MCF 10A (cell line): ENCODE measurements at regions not wholly inside any gene's neighbourhood (a gene's known extent, or its start where the extent isn't known, plus 50 kb on each side); places are given as distances from the start of the nearest gene placed in this dataset.

Experiments
- BruUV-seq: library from RNA; stranded (reverse); fragments of 400-500 nt; replicated peaks from 2 replicates; lab custom pipeline; 2021; lab: Mats Ljungman, UMichigan
- CTCF ChIA-PET: fragments of 300-600 bp; sonication (Branson Sonifier 250); formaldehyde crosslinking; extraction: SDS; loops from one replicate; lab custom pipeline; 2021; ENCODE audit warnings: antibody characterized with exemption, inconsistent platforms; lab: Yijun Ruan, JAX
- POLR2A ChIA-PET: fragments of 300-600, 350-650 bp; sonication (Branson Sonifier 250); formaldehyde crosslinking; extraction: SDS; loops from one replicate; lab custom pipeline; 2020; ENCODE audit warnings: antibody characterized with exemption, inconsistent platforms; lab: Yijun Ruan, JAX
- DNase-seq: peaks from one replicate; pipeline ENCODE4 v3.0.0-alpha.2; 2018; ENCODE audit not compliant: unreplicated experiment
- H3K27ac Mint-ChIP-seq: one replicate; pipeline ENCODE4 v1.8.0; 2022; ENCODE audit warnings: mild to moderate bottlenecking, low read depth, mixed read lengths; ENCODE audit not compliant: unreplicated experiment
- H3K27me3 Mint-ChIP-seq: one replicate; pipeline ENCODE4 v1.8.0; 2022; ENCODE audit warnings: mixed read lengths; ENCODE audit not compliant: insufficient read depth, unreplicated experiment
- H3K36me3 Mint-ChIP-seq: one replicate; pipeline ENCODE4 v1.8.0; 2022; ENCODE audit warnings: mild to moderate bottlenecking, moderate library complexity, mixed read lengths; ENCODE audit not compliant: insufficient read depth, unreplicated experiment
- H3K4me1 Mint-ChIP-seq: one replicate; pipeline ENCODE4 v1.8.0; 2022; ENCODE audit warnings: mixed read lengths; ENCODE audit not compliant: insufficient read depth, unreplicated experiment
- H3K4me3 Mint-ChIP-seq: one replicate; pipeline ENCODE4 v1.8.0; 2022; ENCODE audit warnings: mild to moderate bottlenecking, moderate library complexity, mixed read lengths; ENCODE audit not compliant: unreplicated experiment
- H3K9me3 Mint-ChIP-seq: one replicate; pipeline ENCODE4 v1.8.0; 2022; ENCODE audit warnings: mixed read lengths; ENCODE audit not compliant: unreplicated experiment
- CTCF ChIP-seq: fragments of 200-600 bp; IDR thresholded peaks from one replicate; pipeline ENCODE4 v1.8.0; 2022; ENCODE audit warnings: antibody characterized with exemption, mild to moderate bottlenecking; ENCODE audit not compliant: unreplicated experiment
- intact Hi-C: fragments of 100-400 bp; cut with micrococcal nuclease; formaldehyde crosslinking; loops from 2 replicates; pipeline ENCODE4 v1.14.1; 2022

DNA sequence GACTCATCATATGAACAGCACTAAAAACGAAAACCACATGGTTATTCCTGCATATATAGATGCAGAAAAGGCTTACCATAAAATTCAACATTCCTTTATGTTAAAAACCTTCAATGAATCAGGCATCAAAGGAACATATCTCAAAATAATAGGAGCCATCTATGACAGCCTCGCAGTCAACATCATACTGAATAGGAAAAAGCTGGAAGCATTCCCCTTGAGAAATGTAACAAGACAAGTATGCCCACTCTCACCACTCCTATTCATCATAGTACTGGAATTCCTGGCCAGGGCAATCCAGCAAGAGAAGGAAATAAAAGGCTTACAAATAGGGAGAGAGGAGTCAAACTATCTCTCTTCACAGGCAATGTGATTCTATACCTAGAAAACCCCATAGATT lies 179.6 kb upstream of the HTR2A start:
- no peaks in the 10 kb centered on the region for H3K27me3 Mint-ChIP-seq
- H3K9me3 Mint-ChIP-seq = peaks cover 14% of the 10 kb centered on the region
- H3K36me3 Mint-ChIP-seq = no peaks in the 10 kb centered on the region
- TF ChIP-seq CTCF = no peak
- no peak overlapping the region for H3K4me3 Mint-ChIP-seq
- no peaks in the 10 kb centered on the region for H3K4me1 Mint-ChIP-seq
- no TSS peak for BruUV-seq
- intact Hi-C loops = no loop called here
- DNase-seq = no peak
- CTCF ChIA-PET = no interaction called here
- no peak overlapping the region for H3K27ac Mint-ChIP-seq
- POLR2A ChIA-PET = interaction anchor here (0.6 to 0.7 kb wide), 2 partner anchors 53 to 870 kb away, joined by 4 read pairs; no protein-coding TSS in a partner anchor

DNA sequence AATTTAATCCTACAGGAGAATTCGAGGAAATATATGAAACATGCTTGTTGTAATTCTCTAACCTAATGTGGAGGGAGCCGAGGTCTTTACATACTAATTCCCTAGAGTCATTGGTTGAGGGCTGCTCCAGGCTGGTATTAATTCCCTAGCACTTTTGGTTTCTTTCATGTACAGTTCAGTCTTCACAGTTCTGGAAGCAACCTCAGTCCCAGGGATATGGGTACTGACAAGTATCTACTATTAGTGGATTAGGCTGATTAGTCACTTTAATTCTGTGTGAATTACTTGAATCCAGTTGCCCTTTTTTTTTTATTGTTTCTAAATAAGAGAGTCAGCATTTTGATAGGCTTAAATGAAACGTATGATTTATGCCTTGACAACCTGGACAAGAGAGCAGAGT lies 172.3 kb upstream of the HTR2A start:
- no peak for DNase-seq
- no peaks in the 10 kb centered on the region for H3K4me1 Mint-ChIP-seq
- ChIA-PET POLR2A (no interaction called here), CTCF (no interaction called here)
- peaks cover 8% of the 10 kb centered on the region for H3K9me3 Mint-ChIP-seq
- no peak overlapping the region for H3K4me3 Mint-ChIP-seq
- no peaks in the 10 kb centered on the region for H3K27me3 Mint-ChIP-seq
- BruUV-seq = no TSS peak
- intact Hi-C loops = no loop called here
- TF ChIP-seq CTCF = no peak
- no peaks in the 10 kb centered on the region for H3K36me3 Mint-ChIP-seq
- H3K27ac Mint-ChIP-seq = no peak overlapping the region

DNA sequence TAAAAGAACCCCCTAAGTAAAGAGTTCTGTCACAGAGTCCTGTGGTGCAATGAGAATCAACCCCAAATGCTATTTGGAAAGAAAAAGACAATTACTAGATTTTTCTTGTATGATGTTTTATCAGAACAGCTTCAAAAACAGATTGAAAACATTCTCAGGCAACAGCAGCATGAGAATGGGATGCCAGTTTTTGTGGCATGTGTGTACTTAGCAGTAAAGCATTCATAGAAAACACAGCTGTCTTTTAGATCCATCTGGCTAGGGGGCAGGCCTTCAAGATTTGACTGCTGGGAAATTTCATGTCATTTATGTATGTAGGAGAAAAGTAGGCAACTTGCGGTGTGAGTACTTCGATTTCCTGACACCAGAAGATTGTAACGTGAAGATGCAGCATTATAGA lies 170.5 kb upstream of the HTR2A start:
- Mint-ChIP-seq H3K9me3 (peaks cover 17% of the 10 kb centered on the region), H3K27ac (no peak overlapping the region), H3K4me3 (no peak overlapping the region), H3K27me3 (no peaks in the 10 kb centered on the region), H3K36me3 (no peaks in the 10 kb centered on the region), H3K4me1 (no peaks in the 10 kb centered on the region)
- DNase-seq = no peak
- no peak for TF ChIP-seq CTCF
- no TSS peak for BruUV-seq
- intact Hi-C loops = no loop called here
- CTCF ChIA-PET = interaction anchor here (0.7 kb wide), 1 partner anchor 262 kb away, joined by 3 read pairs; no protein-coding TSS in a partner anchor
- POLR2A ChIA-PET = interaction anchor here (0.7 kb wide), 1 partner anchor 10 kb away, joined by 3 read pairs; no protein-coding TSS in a partner anchor

DNA sequence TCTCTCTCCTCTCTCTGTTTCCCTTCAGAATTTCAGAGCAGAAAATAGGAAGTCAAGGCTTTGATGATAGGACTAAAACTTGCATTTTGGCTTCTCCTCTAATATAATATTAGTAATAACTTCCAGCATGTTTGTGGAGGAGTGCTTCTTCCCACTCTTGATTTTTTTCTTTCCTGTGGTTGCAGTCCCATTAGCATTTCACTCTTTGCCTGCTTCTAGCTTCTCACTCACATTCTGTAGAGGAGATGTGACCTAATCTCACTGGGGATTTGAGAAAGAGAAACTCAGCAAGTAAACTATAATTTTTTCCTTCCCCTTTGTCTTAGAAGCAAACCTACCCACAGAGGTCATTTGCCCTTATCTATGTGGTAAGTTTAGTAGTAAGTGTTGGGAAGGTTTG lies 169.4 kb upstream of the HTR2A start:
- no peak overlapping the region for H3K27ac Mint-ChIP-seq
- POLR2A ChIA-PET = no interaction called here
- H3K4me3 Mint-ChIP-seq = no peak overlapping the region
- no peak for TF ChIP-seq CTCF
- no peaks in the 10 kb centered on the region for H3K36me3 Mint-ChIP-seq
- no TSS peak for BruUV-seq
- H3K27me3 Mint-ChIP-seq = no peaks in the 10 kb centered on the region
- CTCF ChIA-PET = no interaction called here
- DNase-seq = no peak
- peaks cover 13% of the 10 kb centered on the region for H3K9me3 Mint-ChIP-seq
- intact Hi-C loops = no loop called here
- no peaks in the 10 kb centered on the region for H3K4me1 Mint-ChIP-seq
